GM19438 (cell line): ENCODE measurements at regions not wholly inside any gene's neighbourhood (a gene's known extent, or its start where the extent isn't known, plus 50 kb on each side); places are given as distances from the start of the nearest gene placed in this dataset.

ENCODE experiments used
- ATAC-seq: cut with Tn5 transposase; IDR thresholded peaks from one replicate; pipeline ENCODE4 v1.9.1; 2021; ENCODE audit warnings: low read depth; ENCODE audit not compliant: unreplicated experiment

DNA sequence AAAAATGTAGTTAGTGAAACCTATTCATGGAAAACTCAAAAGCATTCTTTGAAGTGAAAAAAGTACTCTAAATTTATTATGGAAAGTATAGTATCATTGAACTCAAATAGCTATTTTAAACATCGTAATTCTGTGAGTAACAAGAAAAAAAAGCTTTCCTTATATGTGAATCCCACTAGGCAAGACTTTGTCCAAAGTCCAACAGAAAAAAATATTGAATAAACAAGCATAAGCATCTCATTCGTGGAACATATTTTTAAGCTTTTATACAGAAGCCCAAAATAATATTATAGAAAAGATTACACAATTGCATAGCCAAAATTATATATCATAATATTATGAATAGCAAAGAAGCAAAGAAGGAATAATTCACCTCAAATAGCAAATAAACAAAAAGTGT lies 79.4 kb upstream of the IFNE start:
- no peak for ATAC-seq

GRCh38 chr9:21564175-21564574 lies 82.1 kb upstream of the IFNE start:
- no peak for ATAC-seq

DNA sequence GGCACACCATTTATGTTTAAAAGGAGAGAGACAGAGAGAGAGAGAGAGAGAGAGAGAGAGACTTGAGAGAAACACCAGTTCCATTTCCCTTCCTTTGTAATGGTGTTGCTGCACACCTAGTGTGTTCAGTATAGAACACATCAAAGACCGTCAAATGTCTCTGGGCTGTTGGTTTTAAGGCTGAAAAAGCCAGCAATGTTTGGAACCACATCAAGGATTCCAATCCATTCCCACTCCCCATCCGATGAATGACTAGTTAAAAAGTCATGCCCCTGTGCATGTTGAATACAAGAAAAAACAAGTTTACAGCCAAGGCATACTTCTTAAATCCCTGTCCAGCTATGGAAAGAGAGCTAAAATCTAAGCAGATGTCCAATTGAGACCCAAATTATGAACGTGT lies 83.0 kb upstream of the IFNE start:
- no peak for ATAC-seq

DNA sequence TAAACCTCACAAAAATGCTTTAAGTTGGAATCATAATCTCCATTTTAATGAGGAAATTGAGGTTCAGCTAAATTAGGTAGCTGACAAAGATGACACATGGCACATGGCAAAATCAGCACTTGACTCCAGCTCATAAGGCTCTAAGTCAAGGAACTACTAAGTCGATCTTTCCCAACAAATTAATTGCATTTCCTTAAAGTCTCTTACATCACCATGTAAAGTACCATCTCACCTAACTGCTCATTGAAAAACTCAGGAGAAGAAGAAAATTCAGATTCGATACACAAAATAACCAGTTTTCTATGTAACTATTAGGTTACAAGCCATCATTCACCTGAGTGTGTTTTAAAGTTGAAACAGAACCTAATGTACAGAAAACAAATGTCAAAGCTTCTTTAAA lies 85.8 kb upstream of the IFNE start:
- ATAC-seq, result no peak

GRCh38 chr9:21568484-21568883 lies 86.4 kb upstream of the IFNE start:
- no peak for ATAC-seq

- ATAC-seq, result no peak
Measured at GRCh38 chr9:21569721-21570120, 87.6 kb upstream of the IFNE start.

DNA sequence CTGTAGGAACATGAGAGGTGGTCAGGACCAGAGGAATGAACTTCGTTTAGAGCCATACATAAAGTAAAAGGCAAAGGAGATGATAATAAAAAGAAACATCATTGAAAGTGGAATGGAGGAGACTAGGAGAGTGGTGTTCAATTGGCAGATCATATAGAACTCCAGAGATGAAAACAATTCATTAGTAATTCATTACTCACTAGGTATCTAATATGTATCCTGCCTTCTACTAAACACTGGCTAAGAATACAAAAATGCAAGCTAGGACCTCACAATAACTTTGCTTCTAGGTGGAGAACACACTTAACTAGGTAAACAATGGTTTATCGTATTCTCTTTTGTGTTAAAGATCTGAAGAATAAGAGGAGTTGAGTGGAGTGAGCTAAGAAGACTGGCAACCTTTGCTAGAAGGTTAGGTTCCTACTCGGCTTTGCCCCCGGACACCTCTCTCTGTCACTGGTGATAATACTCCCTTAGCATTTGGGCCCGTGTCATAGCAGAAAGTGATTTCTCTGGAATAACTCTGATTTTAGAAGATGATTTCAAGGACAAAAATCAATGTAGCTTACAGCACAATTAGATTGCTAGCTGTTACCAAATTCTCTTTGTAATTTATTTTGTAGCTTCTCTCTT lies 88.6 kb upstream of the IFNE start:
- no peak for ATAC-seq

- ATAC-seq, result no peak
Measured at GRCh38 chr9:21574261-21574660, 92.1 kb upstream of the IFNE start.

DNA sequence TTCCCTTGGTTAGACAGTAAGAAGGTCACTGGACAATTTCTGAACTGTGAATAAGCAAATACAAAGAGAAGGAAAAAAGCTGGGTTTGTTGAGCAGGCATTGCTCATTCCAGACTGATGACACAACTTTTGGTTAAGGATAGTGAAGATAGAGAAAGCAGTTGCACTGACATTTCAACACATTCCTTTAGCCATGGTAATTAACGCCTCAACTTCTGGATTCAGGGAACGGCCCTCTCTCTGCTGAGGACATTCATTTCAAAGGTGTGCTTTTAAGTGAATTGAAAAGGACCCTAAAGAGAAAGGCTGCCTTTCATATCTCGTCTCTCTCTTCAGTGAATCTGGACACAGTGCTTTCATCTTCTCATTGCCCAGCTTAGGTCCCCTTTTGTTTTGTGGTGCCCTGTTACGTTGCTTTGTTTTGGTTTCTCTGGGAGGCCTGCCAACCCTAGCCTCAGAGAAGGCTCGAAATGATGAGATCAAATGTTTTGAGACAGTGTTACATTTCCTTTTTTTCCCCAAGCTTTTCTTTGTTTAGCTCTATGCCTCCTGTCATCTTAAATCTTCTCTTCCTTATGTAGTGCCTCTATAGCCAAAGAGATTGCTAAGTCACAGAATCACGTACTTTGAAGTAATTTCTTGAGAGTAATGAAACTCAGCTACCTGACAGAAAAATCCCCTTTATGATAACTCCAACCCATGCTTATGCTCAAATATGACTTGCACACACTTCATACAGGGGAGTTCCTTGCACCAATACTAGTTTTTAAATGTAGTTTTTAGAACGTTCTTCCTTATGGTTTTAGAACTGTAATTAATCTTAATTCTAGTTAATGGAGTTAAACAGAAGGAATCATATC lies 94.4 kb upstream of the IFNE start:
- ATAC-seq, result no peak

DNA sequence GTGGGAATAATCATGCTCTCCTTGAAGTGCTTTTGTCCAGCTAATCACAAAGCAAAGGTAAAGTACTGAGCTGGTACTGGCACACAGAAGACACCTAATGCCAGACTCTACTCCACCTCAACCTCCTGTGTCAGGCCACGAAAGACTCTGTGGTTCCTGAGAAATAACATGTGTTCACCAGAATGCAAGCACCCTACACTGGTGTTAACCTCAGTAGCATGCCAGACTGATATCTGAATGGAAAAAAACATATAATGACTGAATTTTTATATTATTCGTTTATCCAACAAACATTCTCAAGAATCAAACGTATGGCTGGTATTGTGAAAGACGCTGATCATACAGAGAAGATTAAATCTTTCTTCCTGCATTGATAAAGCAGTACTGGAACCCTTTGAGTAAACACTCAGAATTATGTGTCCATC lies 97.1 kb upstream of the IFNE start:
- ATAC-seq, result no peak

- no peak for ATAC-seq
Measured at GRCh38 chr9:21579743-21580142, 97.6 kb upstream of the IFNE start.

- no peak for ATAC-seq
Measured at GRCh38 chr9:21580636-21581378, 98.7 kb upstream of the IFNE start.

- ATAC-seq, result no peak
Measured at GRCh38 chr9:21583628-21584377, 101.7 kb upstream of the IFNE start.

DNA sequence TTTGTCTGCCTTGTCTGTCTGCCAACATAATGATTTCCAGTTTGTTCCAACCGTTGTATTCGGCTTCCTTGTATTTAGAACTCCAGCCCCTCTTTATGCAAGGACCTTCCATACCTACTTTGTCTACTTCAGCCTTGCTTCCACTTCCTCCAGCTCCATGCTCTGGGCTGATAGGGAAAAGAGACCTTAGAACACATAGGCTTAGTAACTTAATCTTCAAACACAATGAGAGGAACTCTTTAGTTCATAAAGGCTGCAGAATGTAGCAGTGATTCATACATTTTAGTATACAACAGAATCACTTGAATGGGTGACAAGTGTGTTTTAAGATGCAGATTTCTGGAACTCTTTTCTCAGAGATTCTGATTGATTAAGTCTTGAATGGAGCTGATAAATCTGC lies 102.8 kb upstream of the IFNE start:
- ATAC-seq, result no peak

DNA sequence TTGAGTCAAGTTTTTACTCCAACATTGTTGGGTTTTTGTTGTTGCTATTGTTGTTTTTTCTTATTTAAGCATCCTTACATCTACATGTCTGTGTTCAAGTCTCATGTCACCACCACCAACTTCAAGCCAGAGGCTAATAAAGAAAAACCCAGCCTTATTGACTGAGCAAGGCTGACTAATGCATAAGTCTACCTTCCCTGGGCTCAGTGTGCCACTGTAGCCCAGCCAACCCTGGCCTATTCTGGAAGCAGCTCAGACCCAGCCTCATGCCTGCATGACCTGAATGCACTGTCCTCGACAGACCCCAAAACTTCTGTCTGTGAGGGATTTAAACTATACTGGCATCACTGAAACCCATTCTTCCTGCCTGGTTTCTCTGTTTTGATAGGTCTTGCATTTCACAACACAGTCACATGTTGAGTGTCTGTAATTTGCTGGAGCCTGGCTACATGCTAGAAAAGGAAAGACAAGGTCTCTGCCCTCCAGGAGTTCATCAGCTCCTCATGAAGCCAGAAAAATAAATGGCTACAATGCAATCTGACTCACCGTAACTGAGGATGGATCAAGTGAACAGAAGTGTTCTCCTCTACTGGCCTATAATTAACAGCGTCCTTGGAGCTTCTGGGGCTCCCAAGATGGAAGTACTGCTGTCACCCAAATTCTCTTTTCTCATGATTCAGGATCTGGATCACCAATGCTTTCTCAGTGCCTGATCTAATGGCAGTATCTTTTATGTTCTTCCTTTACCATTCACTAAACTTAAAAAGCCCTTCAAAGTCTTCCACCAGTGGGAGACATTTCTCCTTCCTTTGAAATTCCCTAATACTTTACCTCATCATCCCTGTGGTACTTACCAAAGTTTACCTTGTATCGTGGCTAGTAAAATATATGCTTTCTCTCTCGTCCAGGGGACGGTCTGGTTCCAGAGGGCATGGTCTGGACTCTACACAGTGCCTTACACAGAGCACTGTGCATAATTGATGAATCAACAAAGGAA lies 103.9 kb upstream of the IFNE start:
- no peak for ATAC-seq

DNA sequence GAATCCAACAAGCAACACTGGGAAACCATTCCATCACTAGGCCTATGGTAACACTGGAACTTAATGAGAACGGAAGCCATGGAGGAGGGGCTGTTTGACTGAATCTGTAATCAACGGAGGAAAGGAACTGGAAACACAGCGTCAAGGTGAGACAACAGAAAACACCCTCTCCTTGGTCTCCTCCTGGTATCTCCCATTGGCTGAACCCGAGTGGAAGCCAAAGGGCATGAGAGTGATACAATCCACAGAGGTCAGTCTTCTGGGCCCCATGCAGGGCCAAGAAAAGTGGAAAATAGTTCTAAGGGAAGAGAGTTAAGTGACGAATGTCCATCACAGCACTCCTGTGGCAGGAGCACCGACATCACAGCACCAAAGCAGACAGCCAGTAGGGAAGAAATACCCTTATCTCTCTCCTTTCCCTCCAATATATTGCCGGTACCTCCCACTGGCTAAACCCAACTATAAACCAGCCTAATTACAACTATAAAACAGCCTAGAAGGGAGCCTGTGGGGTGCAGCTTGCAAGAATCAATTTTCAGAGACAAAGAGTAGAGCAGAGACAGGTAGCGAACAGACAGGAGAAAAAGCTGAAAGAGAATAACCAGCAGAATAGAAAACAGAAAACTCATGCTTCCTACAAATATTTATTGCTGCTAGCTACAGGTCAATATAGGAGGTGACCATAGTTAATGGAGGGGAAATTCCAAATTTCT lies 107.4 kb upstream of the IFNE start:
- no peak for ATAC-seq

DNA sequence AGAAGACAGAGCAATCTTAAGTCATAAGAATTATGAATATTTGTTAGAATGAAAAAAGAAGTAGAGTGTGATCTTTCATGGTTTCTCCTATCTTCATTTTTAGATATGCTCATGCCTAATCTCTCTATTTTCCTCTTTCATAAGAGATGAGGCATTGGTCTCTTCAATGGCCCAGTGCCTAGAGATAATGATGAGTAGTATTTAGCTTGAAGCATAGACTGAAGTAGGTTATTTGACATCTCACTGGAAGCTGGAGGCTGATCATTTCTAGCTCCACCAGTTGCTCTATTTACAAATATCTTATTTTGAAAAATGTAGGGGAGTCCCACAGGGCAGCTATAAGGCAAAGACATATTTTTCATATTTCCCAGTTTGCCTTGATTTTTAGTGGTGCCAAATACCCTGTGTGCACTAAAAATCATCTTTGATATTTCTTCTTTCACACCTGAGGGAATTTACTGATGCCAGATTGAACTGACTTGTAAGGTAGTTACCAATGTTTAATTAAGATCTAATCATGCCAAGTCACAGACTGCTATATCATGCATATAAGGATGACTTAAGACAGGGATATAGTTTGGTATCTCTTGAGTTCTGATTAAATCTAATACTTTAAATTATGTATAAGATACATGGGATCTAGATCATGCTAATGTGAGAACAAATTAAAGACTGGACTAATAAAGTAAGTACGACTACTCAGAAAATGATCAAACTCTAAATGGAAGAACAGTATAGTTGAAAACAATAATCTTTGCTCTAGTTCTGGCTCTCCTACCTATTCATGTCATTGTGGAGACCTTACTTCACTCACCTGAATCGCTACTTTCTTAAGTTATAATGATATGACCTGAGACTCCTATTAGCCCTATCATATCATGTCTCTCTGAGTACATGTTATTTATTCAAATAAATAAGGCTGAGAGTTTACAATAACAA lies 108.2 kb upstream of the IFNE start:
- no peak for ATAC-seq
